ENCODE measurements at regions not wholly inside any gene's neighbourhood (a gene's known extent, or its start where the extent isn't known, plus 50 kb on each side); places are given as distances from the start of the nearest gene placed in this dataset.

DNA sequence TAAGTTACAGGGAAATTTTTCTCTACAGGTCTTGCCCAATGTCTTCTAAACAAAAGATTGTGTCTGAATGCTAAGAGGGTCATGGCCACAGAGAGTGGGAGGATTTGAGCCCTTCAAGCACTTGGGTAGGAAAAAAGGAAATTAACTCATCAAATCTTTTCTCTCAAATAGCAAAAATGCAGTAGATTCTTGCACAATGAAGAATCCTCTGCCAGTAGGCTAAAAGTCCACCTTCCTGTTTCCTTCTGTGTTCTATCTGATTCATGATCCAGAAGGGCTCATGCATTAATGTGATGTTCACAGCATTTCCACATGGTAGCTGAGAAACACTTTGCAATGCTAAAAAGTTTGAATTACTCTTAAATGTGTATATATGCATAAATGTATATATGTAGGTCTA lies 177.1 kb downstream of the CD47 start:
- TF ChIP-seq, protein P1, sequence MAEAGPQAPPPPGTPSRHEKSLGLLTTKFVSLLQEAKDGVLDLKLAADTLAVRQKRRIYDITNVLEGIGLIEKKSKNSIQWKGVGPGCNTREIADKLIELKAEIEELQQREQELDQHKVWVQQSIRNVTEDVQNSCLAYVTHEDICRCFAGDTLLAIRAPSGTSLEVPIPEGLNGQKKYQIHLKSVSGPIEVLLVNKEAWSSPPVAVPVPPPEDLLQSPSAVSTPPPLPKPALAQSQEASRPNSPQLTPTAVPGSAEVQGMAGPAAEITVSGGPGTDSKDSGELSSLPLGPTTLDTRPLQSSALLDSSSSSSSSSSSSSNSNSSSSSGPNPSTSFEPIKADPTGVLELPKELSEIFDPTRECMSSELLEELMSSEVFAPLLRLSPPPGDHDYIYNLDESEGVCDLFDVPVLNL (IDR thresholded peaks at IDR 0.05; ENCODE audit: low read depth, low read length) = no peak
- TF ChIP-seq, protein P2, sequence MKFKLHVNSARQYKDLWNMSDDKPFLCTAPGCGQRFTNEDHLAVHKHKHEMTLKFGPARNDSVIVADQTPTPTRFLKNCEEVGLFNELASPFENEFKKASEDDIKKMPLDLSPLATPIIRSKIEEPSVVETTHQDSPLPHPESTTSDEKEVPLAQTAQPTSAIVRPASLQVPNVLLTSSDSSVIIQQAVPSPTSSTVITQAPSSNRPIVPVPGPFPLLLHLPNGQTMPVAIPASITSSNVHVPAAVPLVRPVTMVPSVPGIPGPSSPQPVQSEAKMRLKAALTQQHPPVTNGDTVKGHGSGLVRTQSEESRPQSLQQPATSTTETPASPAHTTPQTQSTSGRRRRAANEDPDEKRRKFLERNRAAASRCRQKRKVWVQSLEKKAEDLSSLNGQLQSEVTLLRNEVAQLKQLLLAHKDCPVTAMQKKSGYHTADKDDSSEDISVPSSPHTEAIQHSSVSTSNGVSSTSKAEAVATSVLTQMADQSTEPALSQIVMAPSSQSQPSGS (IDR thresholded peaks at IDR 0.05; ENCODE audit: low read length) = no peak
- TF ChIP-seq EP300 (IDR thresholded peaks at IDR 0.05; ENCODE audit: borderline replicate concordance in 1 of 2, control insufficient read depth in 1 of 2, low read depth in 2 of 2, low read length in 2 of 2) = no peak

Measured in GM12878 (cell line).